Upper lobe of left lung (tissue), 6 donors: ENCODE measurements at regions not wholly inside any gene's neighbourhood (a gene's known extent, or its start where the extent isn't known, plus 50 kb on each side); places are given as distances from the start of the nearest gene placed in this dataset.
A peak's percentile ranks its signal among the peaks of the same experiment; 100 is the strongest.
"Not testable (repeated sequence)": the region's sequence is repeated elsewhere in the genome, so short reads cannot be mapped to it uniquely, and the experiment has no call there.

Experiments
- ATAC-seq, 2 donors: fragments of 200-7000 bp; cut with Tn5 transposase; one replicate each; pipeline ENCODE4 v1.9.1; 2022; ENCODE audit warnings: mild to moderate bottlenecking in 2 of 2, moderate library complexity in 2 of 2; ENCODE audit not compliant: low FRiP score in 2 of 2
- DNase-seq, 2 donors: peaks; one replicate each; pipeline ENCODE4 v3.0.0-alpha.2; 2019 to 2020
- H3K27ac ChIP-seq, 4 donors: fragments of 200-600 bp; sonication (generic); one replicate each; pipeline ENCODE4 v1.5.1; 2016 to 2019
- H3K27me3 ChIP-seq, 4 donors: fragments of 200-600 bp; sonication (generic); one replicate each; pipeline ENCODE4 v1.5.1; 2017 to 2019
- H3K36me3 ChIP-seq, 4 donors: fragments of 200-600 bp; sonication (generic); one replicate each; pipeline ENCODE4 v1.5.1; 2016 to 2019
- H3K4me1 ChIP-seq, 4 donors: fragments of 200-600 bp; sonication (generic); one replicate each; pipeline ENCODE4 v1.5.1; 2018 to 2019
- H3K4me3 ChIP-seq, 4 donors: fragments of 200-600 bp; sonication (generic); one replicate each; pipeline ENCODE4 v1.5.1; 2017 to 2019; ENCODE audit warnings: mild to moderate bottlenecking in 2 of 4, moderate library complexity in 1 of 4
- H3K9me3 ChIP-seq, 4 donors: fragments of 200-600 bp; sonication (generic); one replicate each; pipeline ENCODE4 v1.5.1; 2018 to 2019
- CTCF ChIP-seq, 6 experiments: fragments of 450-650 bp in 4 of 6; fragments of 200-600 bp in 2 of 6; sonication (generic) in 2 of 6; IDR thresholded peaks; one replicate each; pipeline ENCODE4 v1.5.1; 2016 to 2019; ENCODE audit warnings: antibody characterized with exemption in 6 of 6
- EP300 ChIP-seq, 4 donors: sonication (generic); formaldehyde crosslinking; IDR thresholded peaks; one replicate each; pipeline ENCODE4 v1.5.1; 2017; ENCODE audit warnings: antibody characterized with exemption in 4 of 4, control low read depth in 2 of 4
- POLR2A ChIP-seq, 4 donors: fragments of 450-650 bp; IDR thresholded peaks; one replicate each; pipeline ENCODE4 v1.5.1; 2016 to 2017; ENCODE audit warnings: antibody characterized with exemption in 4 of 4, mild to moderate bottlenecking in 2 of 4
- POLR2AphosphoS5 ChIP-seq, 2 donors: sonication (generic); formaldehyde crosslinking; IDR thresholded peaks; one replicate each; pipeline ENCODE4 v1.5.1; 2017; ENCODE audit warnings: antibody characterized with exemption in 2 of 2
- WGBS, 2 donors: methylation state at CpG; one replicate each; pipeline ENCODE4 v1.1.5; 2017 to 2018; 5-methylcytosine and 5-hydroxymethylcytosine counted together
- donor health status: DM: no; HTN: no; CAD: no; lungs with moderate emphysema.
- donor health status: DM: no; HTN: yes; CAD: no; lungs with severe emphysema.

GRCh38 chr11:15347969-15348734 is 233.4 kb downstream of the INSC start:
- ATAC-seq: peak in 1 of 2 donors; percentile 22
- WGBS, 2 donors: 60 to 74% methylated on average over 1 to 2 of the region's 2 CpGs
- H3K27ac ChIP-seq: no peak overlapping the region
- no peak for DNase-seq
- no peaks in the 10 kb centered on the region for H3K36me3 ChIP-seq
- no peaks in the 10 kb centered on the region for H3K4me1 ChIP-seq
- TF ChIP-seq POLR2AphosphoS5 (IDR thresholded peaks at IDR 0.05) (no peak), CTCF (IDR thresholded peaks at IDR 0.05) (no peak), POLR2A (IDR thresholded peaks at IDR 0.05) (no peak)
- no peaks in the 10 kb centered on the region for H3K9me3 ChIP-seq
- H3K4me3 ChIP-seq: no peak overlapping the region
- H3K27me3 ChIP-seq: no peaks in the 10 kb centered on the region

- Histone ChIP-seq H3K27me3 (no peaks in the 10 kb centered on the region), H3K36me3 (no peaks in the 10 kb centered on the region), H3K9me3 (no peaks in the 10 kb centered on the region), H3K4me1 (no peaks in the 10 kb centered on the region), H3K27ac (no peak overlapping the region), H3K4me3 (no peak overlapping the region)
- no peak for TF ChIP-seq POLR2AphosphoS5 (IDR thresholded peaks at IDR 0.05)
- no peak for TF ChIP-seq EP300 (IDR thresholded peaks at IDR 0.05)
- 85% methylated on average over 1 of the region's 1 CpG; no CpG with 5 or more reads in 1 of the 2 donors for WGBS, 2 donors
- no peak for ATAC-seq
- no peak for DNase-seq
Measured at GRCh38 chr11:15349413-15349812, 234.7 kb downstream of the INSC start.

GRCh38 chr11:15361316-15361715 is 246.6 kb downstream of the INSC start:
- 64 to 79% methylated on average over 2 of the region's 2 CpGs for WGBS, 2 donors
- Histone ChIP-seq H3K27ac (no peak overlapping the region), H3K27me3 (no peaks in the 10 kb centered on the region), H3K4me3 (no peak overlapping the region), H3K36me3 (no peaks in the 10 kb centered on the region), H3K9me3 (no peaks in the 10 kb centered on the region), H3K4me1 (no peaks in the 10 kb centered on the region)
- DNase-seq (no peak), ATAC-seq (no peak)
- TF ChIP-seq CTCF (IDR thresholded peaks at IDR 0.05) (no peak), POLR2A (IDR thresholded peaks at IDR 0.05) (no peak), EP300 (IDR thresholded peaks at IDR 0.05) (no peak), POLR2AphosphoS5 (IDR thresholded peaks at IDR 0.05) (no peak)

- WGBS, 2 donors: 67 to 80% methylated on average over 5 of the region's 5 CpGs
- ATAC-seq, H3K27me3 ChIP-seq: not testable (repeated sequence)
Measured at GRCh38 chr11:15365286-15365685, 250.6 kb downstream of the INSC start.

GRCh38 chr11:15367695-15368094 is 253.0 kb downstream of the INSC start:
- 34 to 40% methylated on average over 6 of the region's 6 CpGs for WGBS, 2 donors
- ATAC-seq (no peak), DNase-seq (no peak)
- no peak overlapping the region for H3K4me3 ChIP-seq
- H3K36me3 ChIP-seq: no peaks in the 10 kb centered on the region
- no peak for TF ChIP-seq EP300 (IDR thresholded peaks at IDR 0.05)
- TF ChIP-seq CTCF (IDR thresholded peaks at IDR 0.05): no peak
- TF ChIP-seq POLR2AphosphoS5 (IDR thresholded peaks at IDR 0.05): no peak
- TF ChIP-seq POLR2A (IDR thresholded peaks at IDR 0.05): no peak
- H3K9me3 ChIP-seq: no peaks in the 10 kb centered on the region
- no peaks in the 10 kb centered on the region for H3K4me1 ChIP-seq
- H3K27ac ChIP-seq: no peak overlapping the region
- H3K27me3 ChIP-seq: no peaks in the 10 kb centered on the region

More at GRCh38 chr11:15365286-15365685, 250.6 kb downstream of the INSC start:
- not testable (repeated sequence) for H3K4me3 ChIP-seq, DNase-seq, H3K36me3 ChIP-seq, H3K9me3 ChIP-seq, H3K4me1 ChIP-seq, H3K27ac ChIP-seq
